B cell (primary cell): ENCODE measurements at regions not wholly inside any gene's neighbourhood (a gene's known extent, or its start where the extent isn't known, plus 50 kb on each side); places are given as distances from the start of the nearest gene placed in this dataset.
"Not testable (repeated sequence)": the region's sequence is repeated elsewhere in the genome, so short reads cannot be mapped to it uniquely, and the experiment has no call there.

Experiments
- ATAC-seq: fragments of 200-7000 bp; cut with Tn5 transposase; one replicate; pipeline ENCODE4 v1.10.0; 2021; ENCODE audit warnings: low read depth, mild to moderate bottlenecking, moderate number of reproducible peaks, moderate library complexity
- CTCF ChIA-PET: fragments of 350-600 bp; sonication (Branson Sonifier 250); formaldehyde crosslinking; loops from one replicate; lab custom pipeline; 2021; ENCODE audit warnings: antibody characterized with exemption, inconsistent platforms; lab: Charles Lee
- POLR2A ChIA-PET: fragments of 350-600 bp; sonication (Branson Sonifier 250); formaldehyde crosslinking; loops from one replicate; lab custom pipeline; 2021; ENCODE audit warnings: antibody characterized with exemption; lab: Charles Lee
- DNase-seq: peaks from one replicate; pipeline ENCODE4 v3.0.0; 2013
- H2AFZ ChIP-seq: 2 replicates; pipeline ENCODE4 v1.6.1; 2012; ENCODE audit warnings: mild to moderate bottlenecking, low read depth, low read length; ENCODE audit not compliant: insufficient read depth, poor library complexity, severe bottlenecking
- H3K27ac ChIP-seq, 2 donors: 1 replicate in 1 of 2; 2 replicates in 1 of 2; pipeline ENCODE4 v1.5.1; 2012 to 2013; ENCODE audit warnings: low read length in 2 of 2, mild to moderate bottlenecking in 2 of 2, moderate library complexity in 1 of 2
- H3K27me3 ChIP-seq, 4 experiments: fragments of 200-600 bp in 1 of 4; sonication (generic) in 1 of 4; replicated peaks in 1 of 4; 1 replicate in 2 of 4; 2 replicates in 2 of 4; pipeline versions ENCODE4 v1.6.1 to v1.7.0; 2013 to 2016; ENCODE audit warnings: low read length in 3 of 4, mild to moderate bottlenecking in 2 of 4, mixed read lengths in 1 of 4, moderate library complexity in 1 of 4; ENCODE audit not compliant: insufficient read depth in 4 of 4, control insufficient read depth in 3 of 4; ENCODE audit errors: control extremely low read depth in 1 of 4
- H3K36me3 ChIP-seq, 2 experiments: replicated peaks in 1 of 2; 1 replicate in 1 of 2; 2 replicates in 1 of 2; pipeline versions ENCODE4 v1.6.1 to v1.7.1; 2013; ENCODE audit warnings: low read length in 1 of 2; ENCODE audit not compliant: insufficient read depth in 2 of 2, control insufficient read depth in 1 of 2; ENCODE audit errors: control extremely low read depth in 1 of 2, extremely low read depth in 1 of 2
- H3K4me1 ChIP-seq, 2 donors: fragments of 200-600 bp in 1 of 2; sonication (generic) in 1 of 2; 1 replicate in 1 of 2; 2 replicates in 1 of 2; pipeline versions ENCODE4 v1.5.1 to v1.6.1; 2013 to 2017; ENCODE audit warnings: low read length in 2 of 2; ENCODE audit not compliant: control insufficient read depth in 2 of 2, insufficient read depth in 2 of 2
- H3K4me2 ChIP-seq: replicated peaks from 2 replicates; pipeline ENCODE3; 2012; ENCODE audit warnings: mild to moderate bottlenecking, low read depth, low read length; ENCODE audit not compliant: poor library complexity, severe bottlenecking
- H3K4me3 ChIP-seq, 5 experiments: fragments of 200-600 bp in 1 of 5; sonication (generic) in 1 of 5; 1 replicate in 3 of 5; 2 replicates in 2 of 5; pipeline versions ENCODE4 v1.5.1 to v1.7.0; 2011 to 2016; ENCODE audit warnings: low read length in 4 of 5, mild to moderate bottlenecking in 4 of 5, low read depth in 2 of 5, control low read depth in 1 of 5, moderate library complexity in 1 of 5; ENCODE audit not compliant: insufficient read depth in 1 of 5; ENCODE audit errors: control extremely low read depth in 1 of 5, extremely low read depth in 1 of 5
- H3K79me2 ChIP-seq: fragments of 200-600 bp; sonication (generic); one replicate; pipeline ENCODE4 v1.6.0; 2016; ENCODE audit warnings: low read length; ENCODE audit not compliant: control insufficient read depth, insufficient read depth
- H3K9ac ChIP-seq: fragments of 200-600 bp; sonication (generic); 2 replicates; pipeline ENCODE4 v1.6.1; 2017; ENCODE audit warnings: mild to moderate bottlenecking, low read length, moderate library complexity
- H3K9me3 ChIP-seq, 3 donors: one replicate each; pipeline versions ENCODE4 v1.6.1 to v1.7.1; 2013; ENCODE audit warnings: low read length in 2 of 3; ENCODE audit not compliant: control insufficient read depth in 2 of 3, insufficient read depth in 1 of 3; ENCODE audit errors: control extremely low read depth in 1 of 3
- H4K20me1 ChIP-seq: 2 replicates; pipeline ENCODE4 v1.6.0; 2012; ENCODE audit warnings: mild to moderate bottlenecking, low read length; ENCODE audit not compliant: insufficient read depth, control insufficient read depth, poor library complexity, severe bottlenecking
- H3K27ac Mint-ChIP-seq: one replicate; pipeline ENCODE4 v1.8.0; 2021; ENCODE audit warnings: mixed read lengths
- H3K27me3 Mint-ChIP-seq: one replicate; pipeline ENCODE4 v1.8.0; 2021; ENCODE audit warnings: mixed read lengths
- H3K4me1 Mint-ChIP-seq: one replicate; pipeline ENCODE4 v1.8.0; 2021; ENCODE audit warnings: mixed read lengths
- H3K4me3 Mint-ChIP-seq: one replicate; pipeline ENCODE4 v1.8.0; 2021; ENCODE audit warnings: mixed read lengths
- H3K9me3 Mint-ChIP-seq: one replicate; pipeline ENCODE4 v1.8.0; 2022; ENCODE audit warnings: mixed read lengths; ENCODE audit not compliant: insufficient read depth
- EZH2 ChIP-seq: IDR thresholded peaks from 2 replicates; pipeline ENCODE4 v1.6.1; 2012; ENCODE audit warnings: borderline replicate concordance, low read depth, mild to moderate bottlenecking, moderate library complexity, low read length; ENCODE audit not compliant: insufficient read depth, poor library complexity, severe bottlenecking
- WGBS: methylation state at CpG from one replicate; pipeline ENCODE4 v1.1.5; 2013; ENCODE audit warnings: missing lambda C conversion rate; ENCODE audit not compliant: insufficient coverage; 5-methylcytosine and 5-hydroxymethylcytosine counted together
- intact Hi-C: fragments of 100-400 bp; cut with micrococcal nuclease; formaldehyde crosslinking; loops from one replicate; pipeline ENCODE4 v1.10.0; 2022
- TF ChIP-seq, protein P1 (sequence below): fragments of 200-600 bp; IDR thresholded peaks from one replicate; pipeline ENCODE4 v1.8.0; 2022; ENCODE audit warnings: antibody characterized with exemption, mild to moderate bottlenecking

- Mint-ChIP-seq H3K27me3 (peaks cover 14% of the 10 kb centered on the region), H3K4me1 (peaks cover 4% of the 10 kb centered on the region), H3K9me3 (no peaks in the 10 kb centered on the region), H3K4me3 (no peak overlapping the region), H3K27ac (no peak overlapping the region)
- peak; percentile 80 for ATAC-seq
- Histone ChIP-seq H3K79me2 (no peaks in the 10 kb centered on the region), H3K4me1 (peaks cover 3 to 6% of the 10 kb centered on the region in 2 donors), H2AFZ (no peak overlapping the region), H3K4me2 (no peak overlapping the region), H3K9me3 (no peaks in the 10 kb centered on the region), H3K27me3 (peaks cover 0 to 9% (median 4%) of the 10 kb centered on the region in 4 experiments), H3K27ac (no peak overlapping the region), H3K4me3 (no peak overlapping the region), H3K9ac (no peak overlapping the region), H3K36me3 (no peaks in the 10 kb centered on the region), H4K20me1 (no peaks in the 10 kb centered on the region)
- no peak for TF ChIP-seq EZH2
- TF ChIP-seq, protein P1, sequence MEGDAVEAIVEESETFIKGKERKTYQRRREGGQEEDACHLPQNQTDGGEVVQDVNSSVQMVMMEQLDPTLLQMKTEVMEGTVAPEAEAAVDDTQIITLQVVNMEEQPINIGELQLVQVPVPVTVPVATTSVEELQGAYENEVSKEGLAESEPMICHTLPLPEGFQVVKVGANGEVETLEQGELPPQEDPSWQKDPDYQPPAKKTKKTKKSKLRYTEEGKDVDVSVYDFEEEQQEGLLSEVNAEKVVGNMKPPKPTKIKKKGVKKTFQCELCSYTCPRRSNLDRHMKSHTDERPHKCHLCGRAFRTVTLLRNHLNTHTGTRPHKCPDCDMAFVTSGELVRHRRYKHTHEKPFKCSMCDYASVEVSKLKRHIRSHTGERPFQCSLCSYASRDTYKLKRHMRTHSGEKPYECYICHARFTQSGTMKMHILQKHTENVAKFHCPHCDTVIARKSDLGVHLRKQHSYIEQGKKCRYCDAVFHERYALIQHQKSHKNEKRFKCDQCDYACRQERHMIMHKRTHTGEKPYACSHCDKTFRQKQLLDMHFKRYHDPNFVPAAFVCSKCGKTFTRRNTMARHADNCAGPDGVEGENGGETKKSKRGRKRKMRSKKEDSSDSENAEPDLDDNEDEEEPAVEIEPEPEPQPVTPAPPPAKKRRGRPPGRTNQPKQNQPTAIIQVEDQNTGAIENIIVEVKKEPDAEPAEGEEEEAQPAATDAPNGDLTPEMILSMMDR = peak; percentile 84
- 0% methylated on average over 1 of the region's 1 CpG for WGBS
- CTCF ChIA-PET = interaction anchor here (0.6 to 3.3 kb wide), 19 partner anchors 9 to 551 kb away, joined by 3 to 28 read pairs (median 3); no protein-coding TSS in a partner anchor
- POLR2A ChIA-PET = no interaction called here
- DNase-seq = peak; percentile 82
- intact Hi-C loops = loop anchor here (1.0 to 10.0 kb wide), 2 partner anchors 59 to 271 kb away; no protein-coding TSS in a partner anchor
Measured at GRCh38 chr7:35975851-35976454, 175.1 kb downstream of the SEPTIN7 start.

GRCh38 chr7:35978816-35979640, 174.0 kb upstream of the EEPD1 start:
- intact Hi-C loops = loop anchor here (10.0 kb wide), 1 partner anchor 274 kb away; no protein-coding TSS in a partner anchor
- H3K4me3 Mint-ChIP-seq, H3K9ac ChIP-seq, H3K79me2 ChIP-seq, H4K20me1 ChIP-seq, H3K27ac ChIP-seq, H3K4me3 ChIP-seq, H3K36me3 ChIP-seq, H3K27ac Mint-ChIP-seq, H2AFZ ChIP-seq, H3K27me3 Mint-ChIP-seq, POLR2A ChIA-PET, H3K4me1 ChIP-seq, H3K9me3 Mint-ChIP-seq, H3K9me3 ChIP-seq, H3K4me2 ChIP-seq, DNase-seq, ATAC-seq, H3K4me1 Mint-ChIP-seq, H3K27me3 ChIP-seq: not testable (repeated sequence)
- CTCF ChIA-PET = interaction anchor here (1.1 to 3.3 kb wide), 7 partner anchors 9 to 315 kb away, joined by 3 to 28 read pairs (median 7); no protein-coding TSS in a partner anchor
- 82% methylated on average over 6 of the region's 8 CpGs for WGBS
